LNCaP clone FGC (cell line): ENCODE measurements at regions not wholly inside any gene's neighbourhood (a gene's known extent, or its start where the extent isn't known, plus 50 kb on each side); places are given as distances from the start of the nearest gene placed in this dataset.

Experiments used
- DNase-seq: peaks from one replicate; pipeline ENCODE4 v3.0.0-alpha.2; 2011; ENCODE audit warnings: low read depth
- H3K4me3 ChIP-seq: 2 replicates; pipeline ENCODE4 v1.5.1; 2011; ENCODE audit warnings: mild to moderate bottlenecking, low read depth, low read length, control low read depth
- CTCF ChIP-seq: IDR thresholded peaks from 2 replicates; pipeline ENCODE4 v1.5.1; 2012; ENCODE audit warnings: mild to moderate bottlenecking; ENCODE audit not compliant: control insufficient read depth, insufficient read depth; ENCODE audit errors: extremely low read depth

GRCh38 chr1:220386494-220387195 lies 114.4 kb upstream of the RAB3GAP2 start:
- no peak for DNase-seq
- no peak overlapping the region for H3K4me3 ChIP-seq
- no peak for TF ChIP-seq CTCF

GRCh38 chr1:220385158-220385557 lies 112.9 kb upstream of the RAB3GAP2 start:
- DNase-seq: no peak
- no peak for TF ChIP-seq CTCF
- no peak overlapping the region for H3K4me3 ChIP-seq

GRCh38 chr1:220382994-220383393 lies 110.7 kb upstream of the RAB3GAP2 start:
- no peak for TF ChIP-seq CTCF
- no peak overlapping the region for H3K4me3 ChIP-seq
- no peak for DNase-seq

GRCh38 chr1:220380885-220381284 lies 108.6 kb upstream of the RAB3GAP2 start:
- TF ChIP-seq CTCF: no peak
- H3K4me3 ChIP-seq: no peak overlapping the region
- no peak for DNase-seq

- H3K4me3 ChIP-seq: no peak overlapping the region
- no peak for DNase-seq
- no peak for TF ChIP-seq CTCF
Observed at GRCh38 chr1:220378571-220379302, 106.5 kb upstream of the RAB3GAP2 start.

GRCh38 chr1:220375715-220376114 lies 103.5 kb upstream of the RAB3GAP2 start:
- TF ChIP-seq CTCF: no peak
- DNase-seq: no peak
- no peak overlapping the region for H3K4me3 ChIP-seq

GRCh38 chr1:220374449-220374848 lies 102.2 kb upstream of the RAB3GAP2 start:
- TF ChIP-seq CTCF: no peak
- DNase-seq: no peak

More at GRCh38 chr1:220374449-220374848, 102.2 kb upstream of the RAB3GAP2 start:
- H3K4me3 ChIP-seq: no peak overlapping the region
